DMS153 treated with DMSO at 0.1 percent for 48 hours (cell line): ENCODE measurements at regions not wholly inside any gene's neighbourhood (a gene's known extent, or its start where the extent isn't known, plus 50 kb on each side); places are given as distances from the start of the nearest gene placed in this dataset.

ENCODE experiments used
- DNase-seq: peaks from one replicate; lab custom pipeline; 2025; ENCODE audit not compliant: unreplicated experiment; lab: John Stamatoyannopoulos, UW

DNA sequence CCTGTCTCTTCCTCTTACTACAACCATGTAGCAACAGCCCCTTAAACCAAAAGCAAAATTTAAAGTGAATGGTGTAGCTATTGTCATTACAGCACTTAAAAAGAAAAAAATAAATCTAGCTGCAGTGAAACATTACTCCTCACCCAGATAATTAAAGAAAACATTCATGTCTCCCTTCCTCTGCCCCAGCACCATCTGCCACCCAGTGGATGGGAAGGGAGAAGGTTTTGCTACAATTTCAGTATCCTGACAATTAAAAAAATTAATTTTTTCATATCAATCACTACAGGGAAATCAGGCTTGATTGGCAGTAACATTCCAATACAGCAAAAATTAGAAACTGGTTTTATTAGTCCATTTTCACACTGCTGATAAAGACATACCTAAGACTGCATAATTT, 147.4 kb upstream of the PUM3 start:
- no peak for DNase-seq

DNA sequence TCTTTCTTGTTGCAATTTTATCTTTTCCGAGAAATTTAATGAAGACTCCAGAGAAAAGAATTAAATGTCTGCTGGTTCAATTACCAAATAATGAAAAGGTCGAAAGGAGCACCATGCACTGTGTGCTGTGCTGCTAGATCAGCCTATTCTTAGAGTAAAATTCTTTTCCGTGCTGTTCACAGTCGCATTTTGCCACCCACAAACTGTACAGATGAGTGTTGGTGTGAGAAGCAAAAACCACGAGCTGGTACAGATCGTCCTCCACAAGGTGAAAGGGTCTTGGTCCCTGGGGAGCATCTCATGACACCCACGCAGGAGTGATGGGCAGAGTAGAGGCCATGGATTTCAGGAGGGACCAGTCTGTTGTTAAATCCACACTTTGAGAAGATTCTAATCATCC, 143.8 kb upstream of the PUM3 start:
- DNase-seq = no peak

DNA sequence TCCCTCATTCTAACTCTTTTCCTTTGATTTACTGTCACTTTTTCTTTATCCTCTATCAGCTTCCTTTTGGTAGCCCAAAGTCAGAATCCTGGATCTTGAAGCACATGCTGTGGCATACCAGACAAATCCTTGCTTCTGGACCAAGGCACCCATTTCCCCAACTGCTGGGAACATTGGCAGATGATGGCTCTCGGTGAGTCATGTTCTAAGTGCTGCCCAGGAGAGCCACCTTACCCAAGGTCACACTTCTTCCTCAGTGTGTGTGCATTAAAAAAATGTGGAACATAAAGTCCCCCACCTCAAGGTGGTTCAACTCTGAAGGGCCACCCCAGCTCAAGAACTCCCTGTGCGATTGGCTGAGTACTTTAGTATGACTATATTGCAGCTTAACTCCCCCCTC, 141.4 kb upstream of the PUM3 start:
- no peak for DNase-seq

DNA sequence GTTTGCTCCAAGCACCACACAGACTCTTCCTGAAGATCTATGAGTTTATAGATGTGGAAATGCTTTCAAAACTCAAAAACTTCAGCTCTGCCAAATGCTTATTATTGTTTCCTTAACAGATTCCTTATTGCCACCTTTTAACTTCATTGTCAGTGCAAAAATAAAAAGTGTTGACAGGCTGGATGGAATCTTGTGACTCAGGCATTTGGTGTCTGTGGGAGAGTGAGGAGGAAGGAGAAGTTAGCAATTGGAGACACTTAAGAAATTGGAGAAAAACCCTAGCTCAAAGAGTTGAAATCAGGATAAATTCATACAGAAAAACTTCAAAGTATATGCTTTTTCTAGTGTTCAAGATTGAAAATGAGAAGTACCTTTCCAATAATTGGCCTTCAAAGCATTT, 140.6 kb upstream of the PUM3 start:
- no peak for DNase-seq

DNA sequence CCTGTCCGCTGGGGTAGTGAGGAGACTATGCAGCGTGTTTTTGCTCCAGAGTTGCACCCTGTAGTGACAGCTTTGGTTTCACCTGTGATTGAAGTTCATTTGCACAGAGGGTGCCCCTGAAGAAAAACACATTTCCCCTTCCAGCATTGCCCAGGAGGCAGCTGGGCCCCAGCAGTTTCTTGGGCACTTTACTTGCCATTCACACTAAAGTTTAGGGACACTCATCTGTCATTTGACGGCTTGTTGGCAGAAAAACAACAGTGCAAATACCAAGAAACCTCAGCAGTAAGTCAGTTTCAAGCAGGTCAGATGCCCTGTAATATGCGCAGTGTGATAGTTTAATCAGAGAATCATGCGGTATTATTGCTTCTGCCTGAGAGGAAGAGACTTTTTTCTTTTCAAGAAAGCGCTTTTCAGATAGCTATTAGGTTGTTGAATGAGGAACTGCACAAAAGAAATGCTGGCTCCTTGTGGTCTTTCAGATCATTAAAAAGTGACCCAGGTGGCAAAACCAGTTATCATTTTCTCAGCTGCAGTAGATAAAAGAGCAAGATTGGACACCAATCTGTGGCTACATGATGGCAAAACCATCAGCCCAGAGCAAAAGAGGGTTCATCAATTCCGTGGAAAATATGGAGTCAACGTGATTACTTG, 136.2 kb upstream of the PUM3 start:
- DNase-seq = no peak

DNA sequence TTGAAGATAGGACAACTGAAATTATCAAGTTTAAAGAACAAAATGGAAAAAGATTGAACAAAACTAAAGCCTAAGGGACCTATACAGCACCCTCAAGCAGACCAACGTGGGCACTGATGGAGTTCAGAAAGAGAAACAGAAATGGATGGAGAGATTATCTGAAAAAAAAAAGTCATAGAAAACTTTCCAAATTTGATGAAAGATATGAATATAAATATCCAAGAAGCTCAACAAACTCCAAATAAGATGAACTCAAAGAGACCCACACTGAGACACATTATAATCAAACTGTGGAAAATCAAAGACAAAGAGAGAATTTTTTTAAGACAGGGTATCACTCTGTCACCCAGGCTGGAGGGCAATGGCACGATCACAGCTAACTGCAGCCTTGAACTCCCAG, 128.6 kb upstream of the PUM3 start:
- DNase-seq = no peak

DNA sequence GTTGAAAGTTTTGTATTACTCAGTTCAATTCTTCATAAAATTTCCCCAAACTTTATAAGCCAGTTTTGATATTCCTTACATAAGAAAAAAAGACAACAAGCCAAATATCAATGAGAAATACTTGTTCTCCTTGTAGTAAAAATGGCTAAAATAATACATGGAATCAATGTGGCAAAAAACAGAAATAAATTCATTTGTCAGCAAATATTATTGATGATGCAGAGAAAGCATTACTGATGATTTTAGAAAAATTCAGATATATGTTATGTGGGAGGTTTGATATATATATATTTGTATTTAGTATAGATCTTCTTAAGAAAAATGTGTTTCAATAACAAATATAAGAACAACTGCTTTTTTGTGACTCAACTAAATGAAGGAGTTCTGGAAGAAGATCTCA, 127.0 kb upstream of the PUM3 start:
- DNase-seq = no peak

DNA sequence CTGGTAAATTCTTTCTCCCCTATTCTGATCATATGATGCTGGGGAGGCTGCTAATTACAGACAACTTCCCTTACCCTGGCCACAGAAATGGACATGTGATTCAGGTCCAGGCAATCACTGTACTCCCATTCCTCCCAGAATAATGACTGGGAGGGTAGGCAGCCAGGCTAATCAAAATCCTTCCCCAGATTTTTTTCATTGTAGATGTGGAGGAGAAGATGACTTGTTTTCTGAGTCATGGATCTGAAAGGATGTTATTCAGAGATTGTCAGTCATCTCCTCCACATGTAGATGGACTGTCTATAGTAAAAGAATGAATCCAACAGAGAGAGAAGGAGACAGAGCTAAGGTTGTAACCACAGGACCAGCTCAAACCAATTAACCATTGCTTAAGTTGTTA, 123.9 kb upstream of the PUM3 start:
- no peak for DNase-seq

DNA sequence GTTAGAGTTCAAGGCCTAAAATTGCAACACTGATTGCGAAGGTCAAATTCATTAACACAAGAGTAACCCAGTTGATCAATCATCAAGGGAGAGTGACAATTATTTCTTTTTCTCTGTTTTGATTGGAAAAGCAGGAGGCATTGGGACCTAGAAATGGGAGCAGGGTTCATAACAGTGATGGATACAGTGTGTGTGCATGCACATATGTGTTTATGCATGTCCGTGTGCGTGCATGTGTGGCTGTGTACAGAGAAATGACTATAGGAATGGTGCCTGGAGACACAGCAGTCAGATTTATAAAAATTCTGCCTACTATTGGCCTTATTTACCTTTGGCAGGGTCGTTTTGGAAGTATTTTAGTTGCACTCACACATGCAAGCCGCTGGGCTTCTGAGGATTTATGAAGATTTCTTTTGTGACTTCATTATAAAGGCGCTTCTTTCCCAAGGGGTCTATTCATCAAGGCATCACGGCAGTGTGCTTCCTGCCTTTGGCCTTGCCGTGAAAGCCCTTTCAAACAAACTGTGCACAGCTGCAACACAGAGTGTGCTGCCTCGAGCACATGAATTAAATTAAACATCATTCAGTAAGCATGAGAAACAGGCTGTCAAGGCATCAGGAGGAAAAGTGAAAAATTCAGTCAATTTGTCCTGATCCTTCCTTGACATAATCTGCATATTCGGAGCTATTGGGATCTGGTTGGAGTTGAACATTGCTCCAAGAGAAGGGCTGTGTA, 122.8 kb upstream of the PUM3 start:
- DNase-seq = no peak

DNA sequence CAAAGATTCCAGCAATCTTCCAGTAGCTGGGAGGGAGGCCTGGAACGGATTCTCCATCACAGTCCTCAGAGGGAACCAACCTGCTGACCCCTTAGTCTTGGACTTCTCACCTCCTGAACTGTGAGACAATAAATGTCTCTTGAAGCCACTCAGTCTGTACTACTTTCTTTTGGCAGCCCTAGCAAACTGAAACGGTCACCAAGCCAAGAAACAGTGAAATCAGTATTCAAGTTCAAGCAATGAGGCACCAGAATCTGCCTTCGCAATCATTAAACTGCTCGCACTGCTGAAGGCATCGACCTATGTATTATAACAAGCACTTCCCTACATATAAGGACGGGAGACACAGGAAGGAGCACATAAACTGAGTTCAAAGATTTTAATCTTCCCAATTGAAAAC, 120.6 kb upstream of the PUM3 start:
- no peak for DNase-seq

DNA sequence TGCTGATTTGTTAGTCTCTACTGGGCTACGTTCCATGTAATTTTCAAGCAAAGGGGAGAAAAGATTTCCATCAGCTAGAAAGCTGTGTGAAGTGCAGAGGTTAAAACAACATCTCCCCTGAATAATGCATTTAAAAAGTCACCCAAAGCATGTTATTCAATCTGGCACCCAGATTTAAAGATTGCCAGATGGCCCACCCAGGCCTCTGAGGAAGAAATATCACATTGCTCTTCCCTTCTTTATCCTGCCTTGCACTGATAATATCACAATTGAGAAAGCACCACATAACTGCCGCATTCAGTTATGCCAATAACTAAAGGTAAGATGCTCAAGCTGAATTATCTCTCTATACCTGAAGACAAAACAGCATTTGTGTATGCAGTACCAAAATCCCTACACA, 119.4 kb upstream of the PUM3 start:
- DNase-seq = no peak

DNA sequence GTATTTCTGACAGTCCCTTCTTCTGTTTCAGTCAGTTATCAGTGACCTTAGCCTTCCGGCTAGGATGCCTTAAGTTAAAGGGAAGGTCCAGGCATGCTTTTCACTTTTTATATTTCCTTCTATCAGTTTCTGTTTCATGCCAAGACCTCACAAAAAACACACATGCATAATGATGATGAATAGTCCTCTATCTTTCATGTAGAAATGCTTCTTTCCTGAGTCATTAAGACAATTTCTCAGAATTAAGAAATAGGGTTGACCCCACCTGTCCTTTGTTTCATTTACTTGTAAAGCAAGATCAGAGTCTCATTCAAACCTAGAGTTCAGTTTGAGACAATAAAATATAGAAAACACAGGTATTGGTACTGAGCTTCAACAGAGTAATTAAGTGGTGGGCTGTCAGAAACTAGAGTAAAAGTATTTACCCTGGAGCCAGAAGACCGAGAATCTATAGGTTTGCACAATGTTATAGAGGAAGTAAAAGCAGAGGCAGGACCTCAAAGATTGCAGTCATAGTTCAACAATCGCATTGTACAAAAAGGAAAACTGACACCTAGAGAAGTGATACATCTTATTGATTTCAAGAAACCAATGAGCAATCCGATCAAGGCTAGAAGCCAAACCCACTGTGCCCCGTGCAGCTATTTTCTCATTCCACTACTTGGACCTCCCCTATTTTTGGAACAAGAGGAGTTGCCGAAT, 118.7 kb upstream of the PUM3 start:
- DNase-seq = no peak

DNA sequence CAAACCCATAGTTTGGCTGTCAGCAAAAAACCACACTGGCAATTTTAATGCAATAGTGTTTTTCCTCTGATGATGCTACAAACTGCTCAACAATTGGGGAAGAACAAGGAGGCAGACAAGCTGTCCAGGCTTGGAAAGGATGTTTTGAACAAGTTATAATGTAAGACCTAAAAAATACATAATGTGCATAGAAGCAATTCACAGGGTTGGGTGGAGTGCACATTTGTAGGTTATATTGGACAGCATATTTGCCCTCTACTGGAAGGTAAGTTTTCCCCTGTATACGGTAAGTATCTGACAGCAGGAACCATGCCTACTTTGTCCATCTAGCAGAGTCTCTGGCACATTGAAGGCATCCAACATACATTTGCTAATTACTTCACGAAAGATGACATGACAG, 114.3 kb upstream of the PUM3 start:
- no peak for DNase-seq

DNA sequence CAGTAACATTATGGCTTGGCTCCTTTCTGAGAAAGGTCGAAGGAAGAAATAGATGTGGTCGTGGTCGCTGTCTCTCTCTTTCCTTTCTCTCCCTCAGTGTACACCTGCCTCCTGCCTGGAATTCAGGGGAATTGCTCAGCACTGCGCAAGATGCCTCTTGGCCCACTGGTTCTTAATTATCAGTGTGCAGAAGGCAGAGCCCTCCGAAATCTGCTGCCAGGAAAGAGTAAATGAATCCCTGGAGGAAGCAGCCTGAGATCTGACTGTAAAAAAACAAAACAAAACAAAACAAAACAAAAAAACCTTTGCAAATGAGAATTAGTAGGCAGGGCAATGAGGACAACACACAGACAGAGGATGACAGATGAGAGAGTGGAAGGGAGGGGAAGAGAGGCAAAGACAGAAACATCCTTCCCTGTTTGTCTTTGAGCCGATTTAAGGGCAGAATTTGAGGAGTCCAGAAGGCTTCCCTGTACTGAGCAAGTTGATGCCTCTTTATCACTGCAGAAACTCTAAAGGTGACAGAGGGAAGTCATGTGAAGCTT, 113.8 kb upstream of the PUM3 start:
- DNase-seq = no peak

DNA sequence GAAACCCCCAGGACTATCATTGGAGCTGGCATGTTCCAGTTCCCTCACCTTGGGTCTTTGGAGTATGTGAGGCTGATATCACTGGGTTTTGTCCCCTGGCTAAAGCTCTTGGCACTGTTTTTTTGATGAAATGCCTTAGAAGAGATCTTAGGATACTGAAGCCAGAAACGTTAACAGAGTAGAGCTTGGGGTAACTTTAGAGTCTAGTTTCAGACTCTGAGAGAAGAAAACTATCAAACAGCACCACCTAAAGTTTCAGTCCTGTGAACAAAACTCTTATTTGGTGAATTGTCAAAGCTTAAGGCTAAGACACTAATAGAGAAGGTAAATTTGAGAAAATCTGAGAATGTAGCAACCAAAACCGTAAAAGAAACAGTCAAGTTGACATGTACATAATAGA, 111.7 kb upstream of the PUM3 start:
- no peak for DNase-seq

DNA sequence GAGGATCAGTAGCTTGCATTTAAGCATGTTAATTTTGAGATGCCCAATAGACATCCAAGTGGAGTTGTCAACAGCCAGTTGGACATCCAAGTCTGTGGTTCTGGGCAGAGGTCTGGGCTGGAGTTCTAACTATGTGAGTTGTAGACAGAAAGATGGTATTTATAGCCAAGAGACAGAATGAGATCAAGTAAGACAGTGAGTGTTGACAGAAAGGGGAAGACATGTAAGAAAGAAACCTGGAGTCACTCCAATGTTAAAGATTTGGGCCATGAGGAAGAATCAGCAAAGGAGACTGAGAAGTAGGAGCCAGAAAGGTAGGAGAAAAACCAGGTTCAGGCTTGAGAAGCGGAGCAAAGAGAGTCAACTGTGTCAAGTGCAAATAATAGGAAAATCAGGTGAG, 95.5 kb upstream of the PUM3 start:
- DNase-seq = no peak

DNA sequence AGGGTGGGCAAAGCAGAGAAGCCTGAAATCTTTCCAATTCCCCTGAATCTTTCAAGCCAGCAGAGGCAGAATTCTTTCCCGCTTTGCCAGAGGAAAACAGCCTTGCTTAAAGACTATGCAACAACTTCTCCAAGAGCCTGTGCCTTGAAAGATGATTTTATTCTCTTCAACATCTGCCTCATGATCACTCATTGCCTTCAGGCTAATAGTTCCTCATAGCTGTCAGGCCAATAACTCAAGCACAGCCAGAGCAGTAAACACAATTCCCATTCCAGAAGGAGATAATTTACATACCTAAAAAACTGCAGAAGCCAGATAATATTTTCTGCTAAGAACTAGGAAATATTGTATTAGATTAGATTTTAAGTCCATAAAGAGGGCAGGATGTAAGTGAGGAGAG, 92.3 kb upstream of the PUM3 start:
- no peak for DNase-seq

DNA sequence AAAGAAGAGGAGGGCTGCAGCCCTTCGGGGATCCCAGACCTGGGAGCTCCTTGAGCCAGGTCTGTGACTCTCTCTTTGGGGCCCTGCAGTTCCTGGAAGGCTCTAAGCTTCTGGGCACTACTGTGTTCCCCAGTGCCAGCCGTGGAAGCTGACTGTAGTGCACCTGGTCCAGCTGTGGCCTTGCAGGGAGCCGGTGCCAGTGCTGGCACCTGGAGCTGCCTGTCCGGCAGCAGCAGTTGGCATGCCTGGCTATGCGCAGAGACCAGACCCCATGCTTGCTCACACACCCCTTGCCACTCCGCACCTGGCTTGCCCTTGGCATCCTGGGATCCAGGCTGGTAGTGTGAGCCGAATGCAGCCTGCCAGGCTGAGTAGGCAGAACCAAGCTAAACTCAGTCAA, 91.0 kb upstream of the PUM3 start:
- no peak for DNase-seq

DNA sequence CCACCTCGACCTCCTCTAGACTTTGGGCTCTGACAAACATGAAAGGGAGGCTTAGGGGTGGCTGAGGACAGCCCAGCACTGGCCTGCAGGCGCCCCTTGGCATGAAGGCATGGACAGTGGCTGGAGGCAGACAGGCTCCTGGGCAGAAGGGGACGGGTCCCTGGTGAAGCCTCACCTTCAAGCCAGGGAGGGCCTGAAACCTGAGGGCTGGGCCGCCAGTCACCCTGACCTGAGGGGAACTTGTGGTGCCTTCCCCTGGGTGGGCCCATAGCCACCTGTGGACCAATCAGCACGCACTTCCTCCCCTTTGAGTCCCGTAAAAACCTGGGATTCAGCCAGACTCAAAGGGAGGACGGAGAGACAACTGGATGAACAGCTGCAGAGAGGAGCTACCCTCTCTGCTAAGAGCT, 90.4 kb upstream of the PUM3 start:
- no peak for DNase-seq

DNA sequence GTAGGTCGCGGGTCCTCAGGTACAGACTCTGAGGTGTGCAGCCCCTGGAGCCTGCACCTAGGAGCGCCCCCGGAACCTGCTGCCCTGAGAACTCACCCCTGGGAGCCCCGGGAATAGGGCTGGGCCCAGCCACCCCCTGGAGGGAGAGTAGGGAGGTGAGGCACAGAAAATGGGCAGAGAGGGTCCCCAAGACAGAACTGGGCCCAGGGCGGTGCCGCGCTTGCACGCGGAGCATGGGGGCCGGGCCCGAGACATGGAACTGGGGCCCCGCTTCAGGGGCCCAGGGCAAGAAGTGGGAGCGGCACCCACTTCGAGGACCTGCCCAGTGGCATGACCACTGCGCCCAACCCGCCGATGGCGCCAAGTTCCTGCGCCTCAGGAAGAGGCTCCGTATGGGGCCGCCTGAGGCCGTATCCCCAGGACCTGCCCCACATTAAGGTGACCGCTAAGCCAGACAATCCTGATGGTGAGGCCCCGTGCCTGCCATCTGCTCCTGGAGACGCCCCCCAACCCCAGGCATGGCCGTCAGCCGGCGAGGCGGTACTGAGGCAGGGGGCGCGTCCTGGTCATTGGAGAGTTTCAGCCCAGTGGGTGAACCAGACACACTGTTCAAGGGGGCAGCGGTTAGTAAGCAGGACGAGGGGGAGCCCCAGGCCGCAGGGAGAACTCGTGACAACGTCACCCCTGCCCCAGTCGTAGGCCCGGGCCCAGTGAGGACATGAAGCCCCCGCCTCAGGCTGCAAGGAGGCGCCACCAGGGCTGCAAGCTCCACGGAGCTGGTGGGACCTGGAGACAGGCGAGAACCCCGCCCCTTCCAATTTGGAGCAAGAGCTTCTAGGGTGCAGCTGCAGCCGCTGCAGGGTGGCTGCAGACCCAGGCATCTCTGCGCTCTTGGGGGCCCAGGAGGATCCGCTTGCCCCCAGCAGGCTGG, 89.5 kb upstream of the PUM3 start:
- DNase-seq = no peak

DNA sequence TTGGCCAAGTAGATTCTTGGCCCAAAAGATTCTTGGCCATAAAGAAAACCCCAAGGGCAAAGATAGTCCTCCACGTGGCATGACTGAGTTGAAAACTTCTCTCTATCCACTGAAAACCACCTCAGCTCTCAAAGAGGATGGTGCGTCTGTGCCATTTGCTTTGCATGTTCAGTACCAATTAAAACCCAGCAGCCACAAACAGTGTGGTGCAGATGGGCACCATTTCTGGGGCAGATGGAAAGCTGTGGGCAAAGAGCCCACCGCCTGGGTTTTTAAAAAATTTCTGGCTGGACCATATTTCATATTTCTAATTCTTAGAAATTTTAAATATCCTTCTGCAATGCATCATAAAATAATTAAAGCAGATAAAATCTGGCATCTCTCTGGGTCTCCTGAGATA, 84.5 kb upstream of the PUM3 start:
- DNase-seq = no peak
